Kidney tubule cell (primary cell): ENCODE measurements at regions not wholly inside any gene's neighbourhood (a gene's known extent, or its start where the extent isn't known, plus 50 kb on each side); places are given as distances from the start of the nearest gene placed in this dataset.

Experiments
- DNase-seq: peaks from one replicate; pipeline ENCODE4 v3.0.0-alpha.2; 2018; ENCODE audit warnings: low spot score

DNA sequence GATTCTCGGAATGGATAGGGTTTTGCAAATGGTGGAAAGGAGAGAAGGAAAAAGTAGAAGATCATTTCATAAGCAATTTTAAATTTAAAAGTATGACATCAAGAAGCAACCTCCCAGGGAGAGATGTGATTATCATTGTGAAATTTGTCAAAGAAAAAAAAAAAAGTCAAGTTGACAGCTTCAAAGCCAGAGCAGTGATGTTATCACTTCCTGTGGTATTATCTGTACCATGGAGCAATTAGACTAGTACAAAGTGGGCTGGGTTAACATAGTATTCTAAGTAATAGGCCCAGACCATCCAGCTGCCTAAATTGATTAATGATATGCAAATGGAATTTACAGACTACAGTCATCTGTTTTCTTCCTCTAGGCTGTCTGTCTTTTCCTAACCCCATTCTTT, 84.0 kb upstream of the NPY start:
- no peak for DNase-seq

DNA sequence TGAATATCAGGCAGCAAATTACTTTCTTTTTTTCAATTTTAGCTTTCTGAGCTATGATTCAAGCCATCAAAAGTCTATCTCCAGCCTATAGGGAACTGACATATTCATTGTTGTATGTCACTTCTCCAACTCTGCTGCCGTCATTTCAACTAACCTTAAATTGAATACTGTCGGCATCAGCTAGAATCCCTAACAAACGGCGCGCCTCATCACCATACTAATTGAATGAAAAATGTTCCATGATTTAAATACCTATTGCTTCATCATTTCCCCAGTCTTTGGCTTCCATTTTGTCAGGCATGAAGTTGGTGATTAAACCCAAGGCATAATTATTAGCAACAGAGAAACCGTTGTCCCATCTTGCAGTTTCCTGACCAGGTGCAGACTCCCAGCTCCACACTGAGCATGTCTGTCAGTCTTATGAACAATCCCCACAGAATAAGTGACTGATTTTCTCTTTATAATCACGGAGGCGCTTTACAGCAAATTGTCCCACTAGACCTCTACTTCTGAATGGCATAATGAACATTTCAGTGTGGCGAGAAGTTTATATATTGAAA, 83.5 kb upstream of the NPY start:
- no peak for DNase-seq

DNA sequence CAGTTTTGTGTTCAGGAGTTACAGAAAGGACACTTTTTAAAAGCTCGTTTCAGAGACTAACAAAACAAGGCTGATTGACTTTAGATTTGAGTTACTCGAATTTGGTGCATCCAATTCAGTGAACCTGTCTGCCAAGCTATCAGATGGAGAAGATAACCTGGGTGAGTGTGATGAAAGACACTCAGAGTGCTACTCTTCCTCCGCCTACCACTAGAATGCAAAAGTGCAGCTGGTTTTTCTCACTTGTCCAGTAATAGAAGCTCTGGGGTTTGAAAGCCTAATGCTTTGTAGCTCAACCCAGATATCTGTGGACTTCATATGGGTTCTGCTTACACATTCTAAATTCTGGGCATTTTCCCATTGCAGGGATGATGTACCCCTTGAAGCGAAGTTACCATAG, 82.8 kb upstream of the NPY start:
- no peak for DNase-seq

DNA sequence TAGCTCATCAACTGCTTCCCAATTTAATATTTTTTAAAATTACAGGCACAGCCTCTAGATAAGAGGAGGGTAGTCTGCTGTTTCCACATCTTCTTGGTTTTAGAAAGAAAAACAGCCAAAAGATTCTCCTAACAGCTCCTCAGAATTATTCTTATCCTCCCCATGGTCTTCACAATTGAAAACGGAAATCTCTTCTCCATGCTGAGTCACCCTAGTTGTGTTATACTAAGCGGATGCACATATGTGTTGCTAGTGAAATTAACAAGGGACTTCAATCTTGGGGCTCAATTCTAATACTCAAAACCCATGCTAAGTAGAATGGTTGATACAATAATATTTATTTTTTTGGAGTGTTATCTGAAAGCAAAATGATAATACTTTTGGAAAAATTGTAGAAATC, 71.9 kb upstream of the NPY start:
- no peak for DNase-seq

DNA sequence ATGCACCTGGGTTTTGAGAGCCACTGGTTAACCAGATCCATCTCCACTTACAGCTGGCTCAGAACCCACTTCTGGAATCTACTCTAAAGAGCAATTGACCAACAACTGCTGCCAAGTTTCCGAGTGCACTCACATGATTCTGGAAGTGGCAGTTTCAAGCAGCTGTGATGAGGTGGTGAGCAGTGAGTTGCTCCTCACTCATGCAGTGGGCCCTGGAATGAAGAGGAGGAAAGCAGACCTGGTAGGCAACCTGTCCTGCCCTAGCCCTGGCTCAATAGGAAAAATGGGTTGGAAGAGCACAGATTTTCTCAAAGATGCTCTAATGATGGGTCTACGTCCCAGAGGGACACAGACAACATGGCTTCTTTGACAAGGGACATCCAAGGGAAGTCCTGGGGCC, 70.7 kb upstream of the NPY start:
- DNase-seq: no peak

DNA sequence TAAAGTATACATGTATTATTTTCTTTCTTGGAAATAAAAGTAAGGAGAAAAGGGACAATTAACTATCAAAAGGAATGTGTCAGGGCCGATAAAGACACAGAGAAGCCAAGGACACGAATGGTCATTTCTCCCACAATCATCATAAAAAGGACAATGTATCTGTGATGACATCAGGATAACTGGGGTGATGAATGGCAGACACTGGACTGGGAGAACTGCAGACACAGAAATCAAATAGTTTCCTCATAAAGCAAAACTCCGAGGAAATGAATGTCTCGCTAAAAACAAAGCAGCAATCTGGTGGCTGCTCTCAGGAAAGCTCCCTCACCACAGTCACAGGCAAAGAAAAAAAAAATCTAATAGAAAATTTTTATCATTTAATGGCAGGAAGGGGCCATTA, 69.3 kb upstream of the NPY start:
- DNase-seq: no peak

DNA sequence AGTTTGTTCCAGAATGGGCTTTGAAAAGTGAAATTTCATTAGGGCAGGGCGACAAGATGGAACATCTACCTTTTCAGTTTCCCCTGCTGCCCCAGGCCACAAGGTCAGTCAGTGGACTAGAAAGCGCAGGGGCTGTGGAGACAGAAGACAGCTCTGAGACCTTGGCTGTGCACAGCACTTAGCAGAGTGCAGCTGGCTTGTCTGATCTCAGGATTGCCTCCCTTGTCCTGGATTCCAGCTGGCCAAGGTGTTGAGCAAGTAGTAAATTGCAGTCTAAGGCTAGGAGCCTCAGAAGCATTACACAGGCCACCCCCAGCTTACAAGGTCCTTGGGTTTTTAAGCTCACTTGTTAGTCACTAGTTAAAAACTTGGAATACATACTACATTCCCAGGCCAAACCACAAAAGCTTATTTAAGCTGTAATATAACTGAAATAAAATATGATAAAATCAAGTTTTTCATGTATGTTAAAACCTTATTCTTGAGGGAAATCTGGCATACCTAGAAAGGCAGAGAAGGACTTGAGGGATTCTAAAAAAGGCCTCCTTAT, 67.3 kb upstream of the NPY start:
- DNase-seq: no peak

DNA sequence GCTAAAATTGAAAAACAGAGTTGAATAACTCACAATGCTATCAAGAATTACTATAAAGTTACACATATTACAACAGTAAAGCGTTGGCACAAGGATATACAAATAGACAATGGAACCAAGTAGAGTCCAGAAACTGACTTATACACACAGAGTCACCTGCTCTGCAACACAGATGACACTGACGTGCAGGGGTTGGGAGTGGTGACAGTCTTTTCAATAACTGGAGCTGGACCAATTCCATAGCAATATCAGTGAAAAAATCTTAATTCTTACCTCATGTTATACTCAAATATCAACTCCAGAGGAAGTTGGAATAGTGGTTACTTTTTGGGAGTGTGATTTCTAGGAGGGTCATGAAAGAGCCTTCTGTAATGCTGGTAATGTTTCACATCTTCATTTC, 62.5 kb upstream of the NPY start:
- DNase-seq: no peak

DNA sequence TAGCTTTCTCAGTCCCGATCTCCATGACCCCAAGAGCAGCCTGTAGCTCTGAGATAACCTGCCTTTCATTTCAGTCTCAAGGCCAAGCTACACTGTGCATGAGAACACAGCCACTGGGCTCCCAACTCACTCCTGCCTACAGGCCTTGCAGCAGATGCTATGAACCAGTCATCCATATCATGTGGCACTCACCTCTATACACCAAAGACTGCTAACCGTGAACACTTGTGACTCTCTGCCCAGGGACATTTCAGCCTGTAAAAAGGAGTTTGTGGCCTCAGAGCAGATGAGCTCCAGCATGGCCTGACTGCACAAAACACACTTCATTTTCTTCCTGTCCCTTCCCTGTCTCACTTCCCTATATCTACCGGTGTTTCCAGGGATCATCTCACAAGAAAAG, 56.9 kb upstream of the NPY start:
- DNase-seq: peak; percentile 24

DNA sequence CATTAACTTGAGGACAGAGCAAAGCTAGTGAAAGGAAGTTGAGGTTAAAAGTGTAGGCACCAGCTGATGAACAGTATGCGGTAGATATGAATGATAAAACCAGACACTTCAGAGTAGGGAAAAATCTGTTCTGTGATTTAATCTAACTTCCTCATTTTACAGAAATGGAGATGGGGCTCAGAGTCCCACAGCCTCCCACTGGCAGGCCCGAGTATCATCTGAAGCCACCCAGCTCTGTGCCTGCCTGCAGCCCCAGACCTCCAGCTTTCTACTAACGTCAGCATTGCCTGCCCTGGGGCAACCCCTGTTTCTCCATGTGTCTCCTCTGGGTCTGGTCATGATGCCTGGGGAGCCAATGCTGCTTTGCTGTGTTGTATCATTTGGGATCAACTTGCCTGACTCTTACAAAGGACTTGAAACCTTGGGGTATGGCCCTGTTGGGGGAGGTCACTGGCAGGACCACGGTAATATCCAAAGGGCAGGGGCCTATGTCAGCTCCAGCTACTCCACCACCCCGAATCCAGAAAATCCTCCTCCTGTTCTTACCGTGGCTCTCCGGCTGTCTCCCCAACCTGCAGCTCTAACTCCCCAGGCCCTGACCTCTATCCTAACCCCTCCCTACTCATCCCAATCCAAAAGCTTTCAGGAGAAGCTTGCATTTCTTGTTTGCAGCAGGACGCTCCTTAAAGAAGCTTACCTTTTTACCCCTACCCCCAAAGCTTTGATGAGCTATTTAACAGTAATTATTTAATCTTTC, 56.2 kb upstream of the NPY start:
- DNase-seq: no peak

DNA sequence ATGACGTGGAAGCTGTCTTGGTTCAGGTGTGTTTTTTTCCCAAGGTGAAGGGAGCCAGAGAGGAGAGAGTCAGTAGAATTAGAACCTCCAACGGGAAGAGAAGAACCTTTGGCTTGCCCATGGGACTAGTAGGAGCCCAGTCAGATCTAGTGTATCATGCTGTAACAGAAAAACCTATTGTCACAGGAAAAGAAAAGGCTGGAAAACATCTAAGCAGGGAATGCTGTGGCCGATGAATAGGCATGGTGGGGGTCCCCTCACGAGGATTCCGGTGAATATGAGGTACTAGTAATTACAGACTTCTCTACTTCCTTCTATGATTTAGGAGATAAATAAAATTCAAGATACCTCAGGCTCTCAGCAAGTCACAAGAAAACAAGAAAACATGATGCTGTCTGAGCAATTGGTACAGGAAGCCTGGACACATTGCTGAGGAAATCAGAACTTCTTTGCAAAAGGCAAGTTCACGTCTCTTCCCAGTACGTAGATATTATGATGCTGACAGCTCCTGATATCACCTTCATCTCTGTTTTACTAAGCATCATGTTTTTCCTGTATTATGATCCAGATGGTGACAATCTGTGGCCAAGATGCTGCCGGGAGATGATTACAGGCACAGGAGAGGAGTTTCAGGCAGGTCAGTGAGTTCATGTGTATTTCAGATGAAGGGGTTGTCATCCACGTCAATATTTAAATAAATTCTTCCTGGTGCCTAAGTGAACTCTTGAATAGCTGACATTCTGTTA, 54.3 kb upstream of the NPY start:
- DNase-seq: no peak

DNA sequence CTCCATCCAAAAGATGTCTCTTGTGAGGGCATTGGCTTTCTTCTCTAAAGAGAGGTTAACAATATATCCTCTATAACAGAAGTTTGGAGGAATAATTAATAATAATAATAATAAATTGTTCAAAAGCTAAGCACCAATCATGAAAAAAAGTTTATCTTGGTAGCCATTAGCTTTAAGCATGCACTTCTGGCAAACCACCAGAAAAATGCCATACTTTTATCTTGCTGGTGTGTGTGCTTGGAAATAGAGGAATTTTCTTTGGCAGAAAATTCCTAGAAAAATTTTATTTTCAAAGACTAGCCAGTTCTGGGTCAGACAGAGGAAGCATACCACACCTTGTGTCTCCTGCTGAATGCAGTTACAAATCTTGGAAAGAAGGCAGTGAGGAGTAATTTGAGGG, 52.5 kb upstream of the NPY start:
- no peak for DNase-seq

DNA sequence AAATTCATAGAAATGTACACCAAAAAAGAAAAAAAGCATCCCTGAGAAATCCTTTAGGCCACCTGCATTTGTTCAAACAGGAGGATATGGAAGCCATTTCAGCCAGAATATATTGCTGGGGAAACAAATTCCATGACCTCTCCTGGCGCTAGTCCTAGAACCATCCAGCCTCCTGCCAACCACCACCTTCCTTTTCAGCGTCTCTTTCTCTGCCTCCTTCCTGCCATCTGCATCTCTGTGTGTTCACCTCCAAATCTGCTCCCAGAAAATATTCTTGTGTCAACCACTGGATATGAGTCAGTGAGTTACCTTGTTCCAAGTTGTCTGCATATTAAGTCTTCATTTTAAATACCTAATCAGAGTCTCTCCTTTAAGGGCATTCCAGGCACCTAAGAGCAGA, 50.6 kb upstream of the NPY start:
- DNase-seq: no peak
